Prostate gland (tissue), 2 donors: ENCODE measurements at regions not wholly inside any gene's neighbourhood (a gene's known extent, or its start where the extent isn't known, plus 50 kb on each side); places are given as distances from the start of the nearest gene placed in this dataset.

Source experiments
- POLR2A ChIP-seq: fragments of 450-650 bp; IDR thresholded peaks from one replicate; pipeline ENCODE4 v1.6.1; 2016; ENCODE audit warnings: antibody characterized with exemption, mild to moderate bottlenecking
- POLR2AphosphoS5 ChIP-seq: sonication (generic); formaldehyde crosslinking; IDR thresholded peaks from one replicate; pipeline ENCODE4 v1.6.1; 2017; ENCODE audit warnings: antibody characterized with exemption
- TF ChIP-seq, protein P1 (sequence below), 4 experiments: fragments of 200-600 bp in 2 of 4; fragments of 450-650 bp in 2 of 4; sonication (generic) in 2 of 4; IDR thresholded peaks; 1 replicate in 3 of 4; 2 replicates in 1 of 4; pipeline ENCODE4 v1.5.1; 2016 to 2019; ENCODE audit warnings: antibody characterized with exemption in 4 of 4, mild to moderate bottlenecking in 2 of 4, moderate library complexity in 2 of 4

DNA sequence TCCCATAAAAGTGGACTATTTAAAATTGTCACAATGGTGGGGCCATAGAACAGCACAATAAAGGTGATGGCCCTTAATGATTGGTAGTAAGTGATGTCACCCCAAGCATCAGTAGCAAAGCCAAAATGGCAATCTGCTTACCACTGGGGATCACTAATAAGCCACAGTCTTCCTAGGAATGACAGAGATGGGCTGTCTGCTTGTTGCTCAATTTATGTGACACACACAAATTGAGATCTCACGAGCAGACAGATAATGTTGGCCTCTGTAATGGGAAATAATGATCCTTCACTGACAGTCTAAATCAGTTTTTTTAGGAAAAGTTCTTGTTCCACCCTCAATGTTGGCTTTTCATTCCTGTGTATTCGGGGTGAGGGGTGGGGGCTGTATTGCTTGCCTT lies 515.1 kb downstream of the BRD1 start:
- TF ChIP-seq POLR2A (no peak), POLR2AphosphoS5 (no peak)
- TF ChIP-seq, protein P1, sequence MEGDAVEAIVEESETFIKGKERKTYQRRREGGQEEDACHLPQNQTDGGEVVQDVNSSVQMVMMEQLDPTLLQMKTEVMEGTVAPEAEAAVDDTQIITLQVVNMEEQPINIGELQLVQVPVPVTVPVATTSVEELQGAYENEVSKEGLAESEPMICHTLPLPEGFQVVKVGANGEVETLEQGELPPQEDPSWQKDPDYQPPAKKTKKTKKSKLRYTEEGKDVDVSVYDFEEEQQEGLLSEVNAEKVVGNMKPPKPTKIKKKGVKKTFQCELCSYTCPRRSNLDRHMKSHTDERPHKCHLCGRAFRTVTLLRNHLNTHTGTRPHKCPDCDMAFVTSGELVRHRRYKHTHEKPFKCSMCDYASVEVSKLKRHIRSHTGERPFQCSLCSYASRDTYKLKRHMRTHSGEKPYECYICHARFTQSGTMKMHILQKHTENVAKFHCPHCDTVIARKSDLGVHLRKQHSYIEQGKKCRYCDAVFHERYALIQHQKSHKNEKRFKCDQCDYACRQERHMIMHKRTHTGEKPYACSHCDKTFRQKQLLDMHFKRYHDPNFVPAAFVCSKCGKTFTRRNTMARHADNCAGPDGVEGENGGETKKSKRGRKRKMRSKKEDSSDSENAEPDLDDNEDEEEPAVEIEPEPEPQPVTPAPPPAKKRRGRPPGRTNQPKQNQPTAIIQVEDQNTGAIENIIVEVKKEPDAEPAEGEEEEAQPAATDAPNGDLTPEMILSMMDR (IDR thresholded peaks at IDR 0.05) = no peak
